ENCODE measurements at regions not wholly inside any gene's neighbourhood (a gene's known extent, or its start where the extent isn't known, plus 50 kb on each side); places are given as distances from the start of the nearest gene placed in this dataset.

GRCh38 chrX:134173541-134174272 is 63.3 kb upstream of the CCDC160 start:
- 17 to 21% methylated on average over 5 to 9 of the region's 27 CpGs for WGBS, 2 donors (ENCODE audit: low coverage in 1 of 2)
- no peaks in the 10 kb centered on the region for H3K36me3 ChIP-seq
- TF ChIP-seq POLR2AphosphoS5 (IDR thresholded peaks at IDR 0.05) = no peak
- no peak for TF ChIP-seq EP300 (IDR thresholded peaks at IDR 0.05)
- no peak for TF ChIP-seq CTCF (IDR thresholded peaks at IDR 0.05)
- no peak for TF ChIP-seq POLR2A (IDR thresholded peaks at IDR 0.05)
- H3K9me3 ChIP-seq = no peaks in the 10 kb centered on the region
- H3K27me3 ChIP-seq = no peaks in the 10 kb centered on the region
- no peak overlapping the region for H3K27ac ChIP-seq
- ATAC-seq = no peak
- peaks cover 0 to 11% (median 0%) of the 10 kb centered on the region in 3 donors for H3K4me1 ChIP-seq
- peak overlapping the region in 1 of 2 donors; percentile 61 for H3K4me3 ChIP-seq

DNA sequence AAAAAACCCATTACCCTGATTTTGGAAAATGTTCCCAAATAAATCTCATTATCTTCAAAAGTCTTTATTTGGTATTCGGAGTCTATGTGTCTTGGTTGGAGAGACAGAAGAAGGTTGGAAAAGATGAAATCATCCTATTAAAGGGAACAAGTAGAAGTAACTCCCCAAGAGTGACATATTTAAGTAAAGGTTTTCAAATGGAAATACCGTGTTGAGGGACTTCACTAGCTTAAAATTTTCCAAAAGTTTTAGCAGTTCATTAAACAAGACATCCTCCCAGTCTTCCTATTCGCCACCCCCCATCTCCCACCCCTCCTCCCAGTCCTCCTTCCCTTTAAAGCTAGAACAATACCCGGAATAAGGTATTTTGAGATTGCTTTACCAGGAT is 62.7 kb upstream of the CCDC160 start:
- WGBS, 2 donors (ENCODE audit: low coverage in 1 of 2) = 41 to 46% methylated on average over 3 to 4 of the region's 4 CpGs
- Histone ChIP-seq H3K27ac (no peak overlapping the region), H3K9me3 (no peaks in the 10 kb centered on the region), H3K36me3 (no peaks in the 10 kb centered on the region), H3K4me1 (peaks cover 0 to 11% (median 0%) of the 10 kb centered on the region in 3 donors), H3K27me3 (no peaks in the 10 kb centered on the region), H3K4me3 (no peak overlapping the region)
- TF ChIP-seq POLR2A (IDR thresholded peaks at IDR 0.05) (no peak), POLR2AphosphoS5 (IDR thresholded peaks at IDR 0.05) (no peak), CTCF (IDR thresholded peaks at IDR 0.05) (no peak), EP300 (IDR thresholded peaks at IDR 0.05) (no peak)
- ATAC-seq = no peak

DNA sequence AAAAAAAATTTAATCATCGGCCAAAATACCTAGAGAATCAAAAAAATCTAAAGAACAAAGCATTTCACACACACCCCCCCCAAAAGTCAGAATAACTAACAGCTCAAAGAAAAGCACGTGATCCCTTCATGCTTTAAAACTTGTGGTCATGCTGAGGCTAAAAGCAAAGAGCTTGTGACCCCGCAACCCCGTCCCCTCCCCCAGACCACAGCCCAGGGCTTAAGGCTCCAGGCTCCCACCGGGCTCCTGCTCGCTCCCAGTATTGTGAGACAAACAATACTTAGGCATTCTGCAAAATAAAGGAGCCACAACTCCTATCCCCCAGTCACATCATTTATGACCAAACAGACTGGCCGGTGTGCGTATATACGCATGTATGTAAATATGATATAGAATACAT is 62.1 kb upstream of the CCDC160 start:
- Histone ChIP-seq H3K36me3 (no peaks in the 10 kb centered on the region), H3K27ac (no peak overlapping the region), H3K4me1 (peaks cover 0 to 11% (median 0%) of the 10 kb centered on the region in 3 donors), H3K4me3 (no peak overlapping the region), H3K9me3 (no peaks in the 10 kb centered on the region), H3K27me3 (no peaks in the 10 kb centered on the region)
- no peak for ATAC-seq
- WGBS, 2 donors (ENCODE audit: low coverage in 1 of 2) = 61 to 86% methylated on average over 4 to 6 of the region's 9 CpGs
- no peak for TF ChIP-seq POLR2A (IDR thresholded peaks at IDR 0.05)

GRCh38 chrX:134177527-134177926 is 59.5 kb upstream of the CCDC160 start:
- WGBS, 2 donors (ENCODE audit: low coverage in 1 of 2) = 25% methylated on average over 1 of the region's 1 CpG; no CpG with 5 or more reads in 1 of the 2 donors
- TF ChIP-seq CTCF (IDR thresholded peaks at IDR 0.05) (no peak), POLR2A (IDR thresholded peaks at IDR 0.05) (no peak), POLR2AphosphoS5 (IDR thresholded peaks at IDR 0.05) (no peak), EP300 (IDR thresholded peaks at IDR 0.05) (no peak)

GRCh38 chrX:134180601-134181274 is 56.2 kb upstream of the CCDC160 start:
- Histone ChIP-seq H3K27me3 (no peaks in the 10 kb centered on the region), H3K27ac (no peak overlapping the region), H3K9me3 (no peaks in the 10 kb centered on the region), H3K4me3 (no peak overlapping the region), H3K4me1 (no peaks in the 10 kb centered on the region), H3K36me3 (no peaks in the 10 kb centered on the region)
- ATAC-seq = no peak
- WGBS, 2 donors (ENCODE audit: low coverage in 1 of 2) = 45 to 69% methylated on average over 3 to 4 of the region's 4 CpGs
- no peak for TF ChIP-seq CTCF (IDR thresholded peaks at IDR 0.05)
- TF ChIP-seq POLR2AphosphoS5 (IDR thresholded peaks at IDR 0.05) = no peak
- TF ChIP-seq POLR2A (IDR thresholded peaks at IDR 0.05) = no peak
- no peak for TF ChIP-seq EP300 (IDR thresholded peaks at IDR 0.05)

More at GRCh38 chrX:134177527-134177926, 59.5 kb upstream of the CCDC160 start:
- H3K27me3 ChIP-seq = no peaks in the 10 kb centered on the region
- H3K27ac ChIP-seq = no peak overlapping the region
- no peaks in the 10 kb centered on the region for H3K9me3 ChIP-seq
- no peaks in the 10 kb centered on the region for H3K36me3 ChIP-seq
- ATAC-seq = no peak
- H3K4me1 ChIP-seq = peaks cover 0 to 11% (median 0%) of the 10 kb centered on the region in 3 donors
- H3K4me3 ChIP-seq = no peak overlapping the region
